NCI-H524 (cell line): ENCODE measurements at regions not wholly inside any gene's neighbourhood (a gene's known extent, or its start where the extent isn't known, plus 50 kb on each side); places are given as distances from the start of the nearest gene placed in this dataset.
"Not testable (repeated sequence)": the region's sequence is repeated elsewhere in the genome, so short reads cannot be mapped to it uniquely, and the experiment has no call there.

Experiments used
- DNase-seq, 2 experiments: peaks; one replicate each; lab custom pipeline; 2025; lab: John Stamatoyannopoulos, UW

GRCh38 chr7:55261386-55261770 lies 103.8 kb upstream of the LANCL2 start:
- no peak for DNase-seq

- not testable (repeated sequence) for DNase-seq
Measured at GRCh38 chr7:55265328-55265727, 99.8 kb upstream of the LANCL2 start.

GRCh38 chr7:55265836-55266642 lies 99.1 kb upstream of the LANCL2 start:
- no peak for DNase-seq

- DNase-seq: peak in 1 of 2 experiments; percentile 11
Measured at GRCh38 chr7:55271069-55271626, 94.0 kb upstream of the LANCL2 start.

- DNase-seq: no peak
Measured at GRCh38 chr7:55271661-55272060, 93.5 kb upstream of the LANCL2 start.

- no peak for DNase-seq
Measured at GRCh38 chr7:55272328-55272727, 92.8 kb upstream of the LANCL2 start.

GRCh38 chr7:55273186-55273980 lies 91.8 kb upstream of the LANCL2 start:
- DNase-seq: no peak

- no peak for DNase-seq
Measured at GRCh38 chr7:55274156-55274555, 91.0 kb upstream of the LANCL2 start.

- DNase-seq: no peak
Measured at GRCh38 chr7:55275291-55276200, 89.6 kb upstream of the LANCL2 start.

GRCh38 chr7:55276572-55277295 lies 88.4 kb upstream of the LANCL2 start:
- no peak for DNase-seq

- DNase-seq: no peak
Measured at GRCh38 chr7:55277916-55278315, 87.2 kb upstream of the LANCL2 start.

- DNase-seq: no peak
Measured at GRCh38 chr7:55278321-55278720, 86.8 kb upstream of the LANCL2 start.

- no peak for DNase-seq
Measured at GRCh38 chr7:55279080-55279845, 85.9 kb upstream of the LANCL2 start.

GRCh38 chr7:55280031-55280454 lies 85.1 kb upstream of the LANCL2 start:
- peak; percentile 49 to 81 for DNase-seq

- no peak for DNase-seq
Measured at GRCh38 chr7:55285665-55286064, 79.5 kb upstream of the LANCL2 start.

GRCh38 chr7:55286666-55287065 lies 78.5 kb upstream of the LANCL2 start:
- DNase-seq: no peak

GRCh38 chr7:55288070-55288824 lies 76.9 kb upstream of the LANCL2 start:
- peak; percentile 87 to 96 for DNase-seq

- no peak for DNase-seq
Measured at GRCh38 chr7:55296070-55296469, 69.1 kb upstream of the LANCL2 start.

GRCh38 chr7:55299273-55299967 lies 65.7 kb upstream of the LANCL2 start:
- no peak for DNase-seq
